CD4-positive, alpha-beta T cell treated with Interleukin-2 at 100 ng/mL for 4 hours (primary cell): ENCODE measurements at regions not wholly inside any gene's neighbourhood (a gene's known extent, or its start where the extent isn't known, plus 50 kb on each side); places are given as distances from the start of the nearest gene placed in this dataset.

Experiments
- DNase-seq: peaks from one replicate; pipeline ENCODE4 v3.0.0-alpha.2; 2020; ENCODE audit warnings: low spot score

GRCh38 chr4:138858419-138858818 lies 157.2 kb upstream of the NOCT start:
- no peak for DNase-seq

GRCh38 chr4:138857416-138857815 lies 158.2 kb upstream of the NOCT start:
- DNase-seq: no peak

- no peak for DNase-seq
These were observed 162.9 kb upstream of the NOCT start for GRCh38 chr4:138852681-138853080.

- no peak for DNase-seq
These were observed 163.9 kb upstream of the NOCT start for GRCh38 chr4:138851391-138852335.

- no peak for DNase-seq
These were observed 169.9 kb upstream of the NOCT start for GRCh38 chr4:138845664-138846063.

GRCh38 chr4:138845054-138845453 lies 170.5 kb upstream of the NOCT start:
- no peak for DNase-seq

GRCh38 chr4:138843616-138844015 lies 172.0 kb upstream of the NOCT start:
- DNase-seq: no peak

GRCh38 chr4:138841343-138841742 lies 174.2 kb upstream of the NOCT start:
- no peak for DNase-seq

GRCh38 chr4:138838251-138838650 lies 177.3 kb upstream of the NOCT start:
- no peak for DNase-seq

- DNase-seq: no peak
These were observed 179.6 kb upstream of the NOCT start for GRCh38 chr4:138835832-138836533.

GRCh38 chr4:138833974-138834373 lies 181.6 kb upstream of the NOCT start:
- no peak for DNase-seq

GRCh38 chr4:138832563-138832962 lies 183.0 kb upstream of the NOCT start:
- no peak for DNase-seq

- no peak for DNase-seq
These were observed 183.6 kb upstream of the NOCT start for GRCh38 chr4:138831948-138832347.

- no peak for DNase-seq
These were observed 186.7 kb upstream of the NOCT start for GRCh38 chr4:138828926-138829325.

- no peak for DNase-seq
These were observed 188.8 kb upstream of the NOCT start for GRCh38 chr4:138826754-138827153.

- DNase-seq: no peak
These were observed 189.3 kb upstream of the NOCT start for GRCh38 chr4:138826322-138826721.

- no peak for DNase-seq
These were observed 194.2 kb upstream of the NOCT start for GRCh38 chr4:138821331-138821730.

GRCh38 chr4:138816875-138817274 lies 198.7 kb upstream of the NOCT start:
- no peak for DNase-seq

- no peak for DNase-seq
These were observed 199.8 kb upstream of the NOCT start for GRCh38 chr4:138815811-138816210.

GRCh38 chr4:138805736-138806135 lies 209.8 kb upstream of the NOCT start:
- no peak for DNase-seq

GRCh38 chr4:138804711-138805110 lies 210.9 kb upstream of the NOCT start:
- no peak for DNase-seq

- DNase-seq: no peak
These were observed 212.5 kb upstream of the NOCT start for GRCh38 chr4:138803051-138803450.

GRCh38 chr4:138802499-138802898 lies 213.1 kb upstream of the NOCT start:
- DNase-seq: no peak
